Fibroblast of peridontal ligament (primary cell): ENCODE measurements at regions not wholly inside any gene's neighbourhood (a gene's known extent, or its start where the extent isn't known, plus 50 kb on each side); places are given as distances from the start of the nearest gene placed in this dataset.

ENCODE experiments used
- DNase-seq: peaks from one replicate; pipeline ENCODE4 v3.0.0-alpha.2; 2010; ENCODE audit errors: extremely low read depth

DNA sequence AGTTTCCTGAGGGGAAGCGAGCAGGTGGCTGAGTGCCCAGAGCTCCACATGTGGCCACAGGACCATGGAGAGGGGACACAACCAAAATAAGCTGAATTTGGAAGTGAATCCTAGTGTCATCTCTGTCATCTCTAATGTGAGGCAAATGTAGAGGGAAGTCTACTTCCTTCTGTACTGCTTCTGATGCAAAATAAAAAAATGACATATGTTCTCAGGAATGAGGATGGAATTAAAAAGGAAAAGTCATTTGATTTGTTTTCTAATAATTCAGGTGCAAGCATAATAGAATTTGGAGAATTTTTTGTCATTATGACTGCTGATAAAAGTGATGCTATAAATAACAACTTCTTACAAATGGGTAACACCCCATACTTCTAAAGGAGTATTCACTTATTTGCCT lies 59.5 kb upstream of the POU1F1 start:
- no peak for DNase-seq

DNA sequence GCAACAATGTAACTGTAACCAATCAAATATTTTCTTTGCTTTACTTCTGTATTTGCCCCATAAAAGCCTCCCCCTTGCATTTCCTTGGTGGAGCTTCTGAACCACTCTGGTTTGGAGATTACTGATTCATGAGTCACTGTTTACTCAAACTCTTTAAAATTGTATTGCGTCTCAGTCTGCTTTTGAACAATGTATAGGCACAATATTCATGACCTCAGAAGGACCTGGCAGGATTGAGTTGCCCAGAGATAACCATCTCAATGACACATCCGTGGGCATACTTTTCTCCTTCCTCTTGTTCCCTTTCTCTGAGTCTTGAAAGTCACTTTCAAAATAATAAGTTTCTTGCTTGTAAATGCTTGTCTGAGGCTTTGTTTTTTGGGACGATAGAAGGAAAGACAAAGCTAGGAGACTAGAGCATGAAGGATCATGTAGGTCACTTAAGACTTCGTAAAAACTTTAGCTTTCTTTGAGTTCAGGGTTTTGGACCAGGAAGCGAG lies 57.1 kb upstream of the POU1F1 start:
- peak; percentile 84 for DNase-seq

DNA sequence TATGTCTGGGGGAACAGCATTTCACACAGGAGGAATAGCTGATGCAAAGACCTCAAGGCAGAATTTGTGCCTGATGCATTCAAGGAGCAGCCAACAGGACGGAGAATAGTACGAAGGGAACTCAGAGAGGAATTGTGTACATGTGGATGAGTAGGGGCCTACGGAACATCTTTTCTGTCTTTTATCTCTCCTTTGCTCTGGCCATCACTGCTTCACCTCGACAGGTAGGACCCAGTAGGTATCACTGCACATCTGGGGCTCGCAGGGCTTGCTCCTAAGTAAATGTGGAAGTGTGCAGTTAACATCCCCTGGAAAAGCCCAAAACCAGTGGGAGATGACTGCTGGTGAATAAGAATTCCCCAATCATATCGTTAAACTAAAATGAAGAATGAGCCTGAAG lies 56.4 kb upstream of the POU1F1 start:
- DNase-seq, result no peak

DNA sequence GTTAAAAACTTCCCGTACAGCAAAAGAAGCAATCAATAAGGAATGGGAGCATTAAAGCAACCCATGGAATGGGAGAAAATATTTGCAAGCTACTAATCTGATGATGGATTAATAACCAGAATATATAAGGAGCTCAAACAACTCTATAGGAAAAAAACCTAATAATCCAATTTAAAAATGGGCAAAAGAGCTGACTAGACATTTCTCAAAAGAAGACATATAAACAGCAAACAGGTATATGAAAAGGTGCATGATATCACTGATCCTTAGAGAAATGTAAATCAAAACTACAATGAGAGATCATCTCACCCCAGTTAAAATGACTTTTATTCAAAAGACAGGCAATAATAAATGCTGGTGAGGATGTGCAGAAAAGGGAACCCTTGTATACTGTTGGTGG lies 52.7 kb upstream of the POU1F1 start:
- DNase-seq, result no peak
